Activated CD4-positive, alpha-beta T cell treated with anti-CD3 and anti-CD28 coated beads for 36 hours (primary cell): ENCODE measurements at regions not wholly inside any gene's neighbourhood (a gene's known extent, or its start where the extent isn't known, plus 50 kb on each side); places are given as distances from the start of the nearest gene placed in this dataset.
"Not testable (repeated sequence)": the region's sequence is repeated elsewhere in the genome, so short reads cannot be mapped to it uniquely, and the experiment has no call there.

Source experiments
- ATAC-seq: fragments of 200-7000 bp; cut with Tn5 transposase; one replicate; pipeline ENCODE4 v1.10.0; 2021; ENCODE audit warnings: mild to moderate bottlenecking, moderate library complexity
- CTCF ChIA-PET: fragments of 350-600 bp; sonication (Branson Sonifier 250); formaldehyde crosslinking; loops from one replicate; lab custom pipeline; 2021; ENCODE audit warnings: antibody characterized with exemption; lab: Charles Lee
- POLR2A ChIA-PET: fragments of 350-600 bp; sonication (Branson Sonifier 250); formaldehyde crosslinking; loops from one replicate; lab custom pipeline; 2021; ENCODE audit warnings: antibody characterized with exemption, inconsistent platforms; lab: Charles Lee
- DNase-seq: peaks from one replicate; pipeline ENCODE4 v3.0.0-alpha.2; 2020
- H3K27ac Mint-ChIP-seq: one replicate; pipeline ENCODE4 v1.8.0; 2021; ENCODE audit warnings: mixed read lengths
- H3K27me3 Mint-ChIP-seq: one replicate; pipeline ENCODE4 v1.8.0; 2021; ENCODE audit warnings: mixed read lengths
- H3K36me3 Mint-ChIP-seq: one replicate; pipeline ENCODE4 v1.8.0; 2021; ENCODE audit warnings: low read depth, mixed read lengths
- H3K4me1 Mint-ChIP-seq: one replicate; pipeline ENCODE4 v1.8.0; 2021; ENCODE audit warnings: mixed read lengths
- H3K4me3 Mint-ChIP-seq: one replicate; pipeline ENCODE4 v1.8.0; 2021; ENCODE audit warnings: mild to moderate bottlenecking, moderate library complexity, mixed read lengths
- H3K9me3 Mint-ChIP-seq: one replicate; pipeline ENCODE4 v1.8.0; 2021; ENCODE audit warnings: low read depth, mixed read lengths
- intact Hi-C, 2 experiments: fragments of 100-400 bp; cut with DNase I in 1 of 2; cut with micrococcal nuclease in 1 of 2; formaldehyde crosslinking; loops; one replicate each; pipeline versions ENCODE4 v1.14.2 to v1.15.1; 2022 to 2024; cut with DNase I, micrococcal nuclease

GRCh38 chr1:185398022-185398421 lies 81.0 kb upstream of the IVNS1ABP start:
- ChIA-PET CTCF (no interaction called here), POLR2A (no interaction called here)
- no peak overlapping the region for H3K27ac Mint-ChIP-seq
- H3K9me3 Mint-ChIP-seq, result no peaks in the 10 kb centered on the region
- no peak overlapping the region for H3K4me3 Mint-ChIP-seq
- H3K27me3 Mint-ChIP-seq, result no peaks in the 10 kb centered on the region
- ATAC-seq (peak; percentile 12), DNase-seq (peak; percentile 19)
- no peaks in the 10 kb centered on the region for H3K36me3 Mint-ChIP-seq
- H3K4me1 Mint-ChIP-seq, result peaks cover 3% of the 10 kb centered on the region
- intact Hi-C loops, result no loop called here

- no peak overlapping the region for H3K27ac Mint-ChIP-seq
- H3K4me3 Mint-ChIP-seq, result no peak overlapping the region
- H3K4me1 Mint-ChIP-seq, result peaks cover 3% of the 10 kb centered on the region
- ChIA-PET POLR2A (no interaction called here), CTCF (no interaction called here)
- ATAC-seq (no peak), DNase-seq (no peak)
- no peaks in the 10 kb centered on the region for H3K36me3 Mint-ChIP-seq
- H3K27me3 Mint-ChIP-seq, result no peaks in the 10 kb centered on the region
- no peaks in the 10 kb centered on the region for H3K9me3 Mint-ChIP-seq
- intact Hi-C loops, result no loop called here
Observed at GRCh38 chr1:185397183-185397582, 80.1 kb upstream of the IVNS1ABP start.

- Mint-ChIP-seq H3K9me3 (no peaks in the 10 kb centered on the region), H3K4me3 (no peak overlapping the region), H3K27me3 (no peaks in the 10 kb centered on the region), H3K4me1 (peaks cover 3% of the 10 kb centered on the region), H3K27ac (no peak overlapping the region), H3K36me3 (no peaks in the 10 kb centered on the region)
- ATAC-seq (no peak), DNase-seq (no peak)
- intact Hi-C loops, result no loop called here
- ChIA-PET CTCF (no interaction called here), POLR2A (no interaction called here)
Observed at GRCh38 chr1:185396126-185396525, 79.1 kb upstream of the IVNS1ABP start.

GRCh38 chr1:185393815-185394214 lies 76.8 kb upstream of the IVNS1ABP start:
- H3K27me3 Mint-ChIP-seq, result no peaks in the 10 kb centered on the region

GRCh38 chr1:185393205-185393604 lies 76.2 kb upstream of the IVNS1ABP start:
- Mint-ChIP-seq H3K4me1 (peaks cover 3% of the 10 kb centered on the region), H3K36me3 (no peaks in the 10 kb centered on the region), H3K27ac (no peak overlapping the region), H3K27me3 (no peaks in the 10 kb centered on the region), H3K4me3 (no peak overlapping the region), H3K9me3 (no peaks in the 10 kb centered on the region)
- POLR2A ChIA-PET, result no interaction called here
- ATAC-seq, result no peak
- CTCF ChIA-PET, result interaction anchor here (0.6 to 1.0 kb wide), 2 partner anchors 259 to 368 kb away, joined by 3 read pairs; no protein-coding TSS in a partner anchor
- intact Hi-C loops, result no loop called here
- DNase-seq, result no peak

More at GRCh38 chr1:185393815-185394214, 76.8 kb upstream of the IVNS1ABP start:
- CTCF ChIA-PET, result interaction anchor here (0.6 to 1.0 kb wide), 2 partner anchors 260 to 368 kb away, joined by 3 read pairs; no protein-coding TSS in a partner anchor
- POLR2A ChIA-PET, result no interaction called here
- intact Hi-C loops, result no loop called here
- DNase-seq (no peak), ATAC-seq (no peak)
- Mint-ChIP-seq H3K4me3 (no peak overlapping the region), H3K27ac (no peak overlapping the region), H3K4me1 (peaks cover 3% of the 10 kb centered on the region), H3K9me3 (no peaks in the 10 kb centered on the region), H3K36me3 (no peaks in the 10 kb centered on the region)

GRCh38 chr1:185388815-185389214 lies 71.8 kb upstream of the IVNS1ABP start:
- no peak for ATAC-seq
- ChIA-PET POLR2A (interaction anchor here (0.6 kb wide), 1 partner anchor 24 kb away, joined by 4 read pairs; no protein-coding TSS in a partner anchor), CTCF (interaction anchor here (0.6 to 1.1 kb wide), 3 partner anchors 12 to 798 kb away, joined by 3 read pairs; no protein-coding TSS in a partner anchor)
- no peak for DNase-seq
- Mint-ChIP-seq H3K4me1 (no peaks in the 10 kb centered on the region), H3K4me3 (no peak overlapping the region), H3K27ac (no peak overlapping the region), H3K27me3 (no peaks in the 10 kb centered on the region), H3K9me3 (peaks cover 1% of the 10 kb centered on the region), H3K36me3 (no peaks in the 10 kb centered on the region)
- intact Hi-C loops, result no loop called here

GRCh38 chr1:185388346-185388745 lies 71.3 kb upstream of the IVNS1ABP start:
- no peak for ATAC-seq
- intact Hi-C loops, result no loop called here
- H3K36me3 Mint-ChIP-seq, result no peaks in the 10 kb centered on the region
- DNase-seq, result no peak
- CTCF ChIA-PET, result no interaction called here
- no peaks in the 10 kb centered on the region for H3K4me1 Mint-ChIP-seq
- no peak overlapping the region for H3K4me3 Mint-ChIP-seq
- no peaks in the 10 kb centered on the region for H3K27me3 Mint-ChIP-seq
- peaks cover 2% of the 10 kb centered on the region for H3K9me3 Mint-ChIP-seq
- POLR2A ChIA-PET, result no interaction called here
- H3K27ac Mint-ChIP-seq, result no peak overlapping the region

GRCh38 chr1:185385991-185386390 lies 68.9 kb upstream of the IVNS1ABP start:
- CTCF ChIA-PET, result no interaction called here
- H3K27ac Mint-ChIP-seq, result no peak overlapping the region
- intact Hi-C loops, result no loop called here
- ATAC-seq (no peak), DNase-seq (no peak)
- H3K36me3 Mint-ChIP-seq, result peaks cover 3% of the 10 kb centered on the region
- no peaks in the 10 kb centered on the region for H3K4me1 Mint-ChIP-seq
- POLR2A ChIA-PET, result interaction anchor here (0.6 kb wide), 1 partner anchor 154 kb away, joined by 6 read pairs; no protein-coding TSS in a partner anchor
- H3K9me3 Mint-ChIP-seq, result peaks cover 10% of the 10 kb centered on the region
- no peaks in the 10 kb centered on the region for H3K27me3 Mint-ChIP-seq
- no peak overlapping the region for H3K4me3 Mint-ChIP-seq

GRCh38 chr1:185383805-185384204 lies 66.8 kb upstream of the IVNS1ABP start:
- CTCF ChIA-PET, result not testable (repeated sequence)

GRCh38 chr1:185377831-185378230 lies 60.8 kb upstream of the IVNS1ABP start:
- CTCF ChIA-PET, result no interaction called here

More at GRCh38 chr1:185383805-185384204, 66.8 kb upstream of the IVNS1ABP start:
- ATAC-seq, DNase-seq, H3K9me3 Mint-ChIP-seq, H3K27me3 Mint-ChIP-seq, intact Hi-C loops, POLR2A ChIA-PET, H3K4me3 Mint-ChIP-seq, H3K27ac Mint-ChIP-seq, H3K4me1 Mint-ChIP-seq, H3K36me3 Mint-ChIP-seq: not testable (repeated sequence)

GRCh38 chr1:185376840-185377635 lies 60.0 kb upstream of the IVNS1ABP start:
- Mint-ChIP-seq H3K36me3 (no peaks in the 10 kb centered on the region), H3K4me1 (peaks cover 13% of the 10 kb centered on the region), H3K9me3 (peaks cover 4% of the 10 kb centered on the region), H3K27me3 (no peaks in the 10 kb centered on the region), H3K27ac (no peak overlapping the region), H3K4me3 (no peak overlapping the region)
- POLR2A ChIA-PET, result no interaction called here
- ATAC-seq (no peak), DNase-seq (no peak)
- CTCF ChIA-PET, result no interaction called here
- intact Hi-C loops, result no loop called here

More at GRCh38 chr1:185377831-185378230, 60.8 kb upstream of the IVNS1ABP start:
- POLR2A ChIA-PET, result no interaction called here
- Mint-ChIP-seq H3K9me3 (peaks cover 4% of the 10 kb centered on the region), H3K4me3 (no peak overlapping the region), H3K36me3 (no peaks in the 10 kb centered on the region), H3K27ac (no peak overlapping the region), H3K4me1 (peaks cover 13% of the 10 kb centered on the region), H3K27me3 (no peaks in the 10 kb centered on the region)
- ATAC-seq (no peak), DNase-seq (no peak)
- intact Hi-C loops, result no loop called here

- no peaks in the 10 kb centered on the region for H3K9me3 Mint-ChIP-seq
- no peak overlapping the region for H3K27ac Mint-ChIP-seq
- no peak for DNase-seq
- no peak for ATAC-seq
- no peak overlapping the region for H3K4me3 Mint-ChIP-seq
- H3K27me3 Mint-ChIP-seq, result no peaks in the 10 kb centered on the region
- H3K4me1 Mint-ChIP-seq, result peaks cover 13% of the 10 kb centered on the region
- CTCF ChIA-PET, result no interaction called here
- H3K36me3 Mint-ChIP-seq, result no peaks in the 10 kb centered on the region
- intact Hi-C loops, result no loop called here
- POLR2A ChIA-PET, result no interaction called here
Observed at GRCh38 chr1:185376288-185376687, 59.2 kb upstream of the IVNS1ABP start.
